ENCODE measurements at regions not wholly inside any gene's neighbourhood (a gene's known extent, or its start where the extent isn't known, plus 50 kb on each side); places are given as distances from the start of the nearest gene placed in this dataset.

DNA sequence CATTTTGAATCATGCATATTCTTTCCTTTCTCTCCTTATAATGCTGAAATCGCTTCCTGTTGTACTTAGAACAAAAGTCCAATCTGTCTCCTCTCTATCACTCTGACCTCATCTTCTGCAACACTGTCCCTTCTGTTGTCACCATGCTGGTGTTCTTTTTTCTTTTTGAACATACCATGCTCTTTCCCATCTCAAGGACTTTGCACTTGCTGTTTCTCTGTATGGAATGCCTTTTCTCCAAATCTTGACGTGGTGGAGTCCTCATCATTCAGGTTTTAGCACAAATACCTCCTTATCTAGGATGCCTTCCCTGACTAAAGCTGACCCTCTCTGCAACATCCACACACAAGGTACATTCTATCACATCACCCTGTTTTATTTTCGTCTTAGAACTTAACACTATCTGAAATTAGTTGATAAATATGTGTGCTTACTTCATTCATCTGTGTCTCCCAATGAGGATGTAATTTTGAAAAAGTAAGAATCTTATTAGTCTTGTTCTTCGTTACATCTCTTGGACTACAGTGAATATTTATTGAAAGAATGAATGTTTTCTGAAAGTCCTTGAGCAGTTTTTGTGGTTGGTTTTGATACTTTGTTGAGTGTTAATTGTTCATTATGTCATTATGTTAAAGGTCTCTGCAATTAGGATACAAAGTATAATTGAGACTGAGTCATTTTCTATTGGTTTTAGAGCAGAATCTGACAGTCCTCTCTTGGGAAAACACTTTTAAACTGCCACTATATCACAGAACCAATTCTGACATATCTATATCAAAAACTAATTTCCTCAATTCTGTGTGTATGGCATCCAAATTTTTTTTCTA, 145.3 kb upstream of the RASA1 start:
- H3K4me2 ChIP-seq (ENCODE audit: low read length) = no peak overlapping the region

DNA sequence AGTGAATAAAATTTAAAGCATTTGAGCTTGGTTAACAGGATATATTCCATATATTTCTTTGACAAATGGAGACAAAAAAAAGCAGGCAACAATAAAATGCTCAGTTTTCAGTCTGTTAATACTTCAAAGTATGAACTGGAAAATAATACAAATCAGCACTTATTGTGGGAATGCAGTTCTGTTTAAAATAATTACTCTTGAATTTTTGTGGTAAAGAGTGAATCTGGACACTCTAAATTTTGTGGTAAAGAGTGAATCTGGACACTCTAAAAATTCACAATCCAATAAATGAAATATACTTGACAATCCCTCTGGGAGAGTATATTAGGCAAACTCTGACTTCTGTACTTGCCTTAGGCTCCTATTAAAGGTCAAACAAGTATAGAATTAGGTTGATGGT, 141.9 kb upstream of the RASA1 start:
- Histone ChIP-seq H3F3A (ENCODE audit: control insufficient read depth, insufficient read depth) (no peaks in the 10 kb centered on the region), H4K20me1 (ENCODE audit: control insufficient read depth, insufficient read depth, low read depth, low read length) (no peaks in the 10 kb centered on the region), H3K9me3 (ENCODE audit: control insufficient read depth, insufficient read depth, low read length) (no peaks in the 10 kb centered on the region), H3K79me2 (ENCODE audit: control insufficient read depth, low read length) (no peaks in the 10 kb centered on the region), H3K9me2 (replicated peaks; ENCODE audit: control insufficient read depth, low read length) (no peaks in the 10 kb centered on the region), H3K4me2 (ENCODE audit: low read length) (no peak overlapping the region), H3K27me3 (ENCODE audit: control insufficient read depth, low read length) (no peaks in the 10 kb centered on the region), H3K27ac (ENCODE audit: low read depth, low read length) (no peak overlapping the region), H3K36me3 (ENCODE audit: control insufficient read depth, low read length) (no peaks in the 10 kb centered on the region), H3K4me1 (ENCODE audit: control insufficient read depth, low read length) (peaks cover 12% of the 10 kb centered on the region), H3K4me3 (ENCODE audit: low read length) (no peak overlapping the region)
- TF ChIP-seq, protein P1, sequence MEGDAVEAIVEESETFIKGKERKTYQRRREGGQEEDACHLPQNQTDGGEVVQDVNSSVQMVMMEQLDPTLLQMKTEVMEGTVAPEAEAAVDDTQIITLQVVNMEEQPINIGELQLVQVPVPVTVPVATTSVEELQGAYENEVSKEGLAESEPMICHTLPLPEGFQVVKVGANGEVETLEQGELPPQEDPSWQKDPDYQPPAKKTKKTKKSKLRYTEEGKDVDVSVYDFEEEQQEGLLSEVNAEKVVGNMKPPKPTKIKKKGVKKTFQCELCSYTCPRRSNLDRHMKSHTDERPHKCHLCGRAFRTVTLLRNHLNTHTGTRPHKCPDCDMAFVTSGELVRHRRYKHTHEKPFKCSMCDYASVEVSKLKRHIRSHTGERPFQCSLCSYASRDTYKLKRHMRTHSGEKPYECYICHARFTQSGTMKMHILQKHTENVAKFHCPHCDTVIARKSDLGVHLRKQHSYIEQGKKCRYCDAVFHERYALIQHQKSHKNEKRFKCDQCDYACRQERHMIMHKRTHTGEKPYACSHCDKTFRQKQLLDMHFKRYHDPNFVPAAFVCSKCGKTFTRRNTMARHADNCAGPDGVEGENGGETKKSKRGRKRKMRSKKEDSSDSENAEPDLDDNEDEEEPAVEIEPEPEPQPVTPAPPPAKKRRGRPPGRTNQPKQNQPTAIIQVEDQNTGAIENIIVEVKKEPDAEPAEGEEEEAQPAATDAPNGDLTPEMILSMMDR (IDR thresholded peaks at IDR 0.05; ENCODE audit: low read depth, low read length, poor library complexity, severe bottlenecking) = no peak
- no peak for TF ChIP-seq EZH2phosphoT487 (IDR thresholded peaks at IDR 0.05; ENCODE audit: borderline replicate concordance, low read length)

More for the DNA sequence above, 145.3 kb upstream of the RASA1 start:
- Histone ChIP-seq H3K4me1 (ENCODE audit: control insufficient read depth, low read length) (peaks cover 18% of the 10 kb centered on the region), H4K20me1 (ENCODE audit: control insufficient read depth, insufficient read depth, low read depth, low read length) (no peaks in the 10 kb centered on the region), H3K27ac (ENCODE audit: low read depth, low read length) (no peak overlapping the region), H3K27me3 (ENCODE audit: control insufficient read depth, low read length) (no peaks in the 10 kb centered on the region), H3K9me3 (ENCODE audit: control insufficient read depth, insufficient read depth, low read length) (no peaks in the 10 kb centered on the region), H3K9me2 (replicated peaks; ENCODE audit: control insufficient read depth, low read length) (no peaks in the 10 kb centered on the region), H3K4me3 (ENCODE audit: low read length) (no peak overlapping the region), H3K36me3 (ENCODE audit: control insufficient read depth, low read length) (no peaks in the 10 kb centered on the region), H3K79me2 (ENCODE audit: control insufficient read depth, low read length) (no peaks in the 10 kb centered on the region), H3F3A (ENCODE audit: control insufficient read depth, insufficient read depth) (no peaks in the 10 kb centered on the region)
- TF ChIP-seq EZH2phosphoT487 (IDR thresholded peaks at IDR 0.05; ENCODE audit: borderline replicate concordance, low read length) = no peak
- TF ChIP-seq, protein P1 (IDR thresholded peaks at IDR 0.05; ENCODE audit: low read depth, low read length, poor library complexity, severe bottlenecking) = no peak

GRCh38 chr5:87126869-87127268, 140.8 kb upstream of the RASA1 start:
- TF ChIP-seq, protein P1 (IDR thresholded peaks at IDR 0.05; ENCODE audit: low read depth, low read length, poor library complexity, severe bottlenecking) = no peak
- no peak for TF ChIP-seq EZH2phosphoT487 (IDR thresholded peaks at IDR 0.05; ENCODE audit: borderline replicate concordance, low read length)
- H3K4me2 ChIP-seq (ENCODE audit: low read length) = no peak overlapping the region
- no peaks in the 10 kb centered on the region for H3K9me3 ChIP-seq (ENCODE audit: control insufficient read depth, insufficient read depth, low read length)
- H3K4me3 ChIP-seq (ENCODE audit: low read length) = no peak overlapping the region
- no peaks in the 10 kb centered on the region for H3K79me2 ChIP-seq (ENCODE audit: control insufficient read depth, low read length)
- H3K4me1 ChIP-seq (ENCODE audit: control insufficient read depth, low read length) = peaks cover under 1% of the 10 kb centered on the region; the same call in 1 of the 2 replicates
- no peaks in the 10 kb centered on the region for H3K9me2 ChIP-seq (replicated peaks; ENCODE audit: control insufficient read depth, low read length)
- H3F3A ChIP-seq (ENCODE audit: control insufficient read depth, insufficient read depth) = no peaks in the 10 kb centered on the region
- H3K27ac ChIP-seq (ENCODE audit: low read depth, low read length) = no peak overlapping the region
- H3K36me3 ChIP-seq (ENCODE audit: control insufficient read depth, low read length) = no peaks in the 10 kb centered on the region
- no peaks in the 10 kb centered on the region for H3K27me3 ChIP-seq (ENCODE audit: control insufficient read depth, low read length)
- no peaks in the 10 kb centered on the region for H4K20me1 ChIP-seq (ENCODE audit: control insufficient read depth, insufficient read depth, low read depth, low read length)
